Esophagus muscularis mucosa (tissue), 4 donors: ENCODE measurements at regions not wholly inside any gene's neighbourhood (a gene's known extent, or its start where the extent isn't known, plus 50 kb on each side); places are given as distances from the start of the nearest gene placed in this dataset.

Experiments used
- DNase-seq: peaks from one replicate; pipeline ENCODE4 v3.0.0-alpha.2; 2017; ENCODE audit errors: extremely low spot score
- H3K27ac ChIP-seq, 4 donors: fragments of 200-600 bp; sonication (generic); replicated peaks in 1 of 4; 1 replicate in 3 of 4; 2 replicates in 1 of 4; pipeline ENCODE4 v1.5.1; 2016 to 2019; ENCODE audit warnings: mild to moderate bottlenecking in 1 of 4
- H3K27me3 ChIP-seq, 4 donors: fragments of 200-600 bp; sonication (generic); one replicate each; pipeline versions ENCODE4 v1.5.1 to v1.6.0; 2016 to 2019
- H3K36me3 ChIP-seq, 4 donors: fragments of 200-600 bp; sonication (generic); one replicate each; pipeline ENCODE4 v1.5.1; 2016 to 2019
- H3K4me1 ChIP-seq, 4 donors: fragments of 200-600 bp; sonication (generic); one replicate each; pipeline ENCODE4 v1.5.1; 2016 to 2019
- H3K4me3 ChIP-seq, 4 donors: fragments of 200-600 bp; sonication (generic); 1 replicate in 2 of 4; 2 replicates in 2 of 4; pipeline ENCODE4 v1.5.1; 2016 to 2019; ENCODE audit warnings: mild to moderate bottlenecking in 4 of 4, moderate library complexity in 1 of 4
- H3K9me3 ChIP-seq, 4 donors: fragments of 200-600 bp; sonication (generic); 1 replicate in 3 of 4; 2 replicates in 1 of 4; pipeline ENCODE4 v1.5.1; 2016 to 2019
- CTCF ChIP-seq, 3 experiments: fragments of 200-600 bp in 2 of 3; fragments of 450-650 bp in 1 of 3; sonication (generic) in 2 of 3; IDR thresholded peaks; one replicate each; pipeline ENCODE4 v1.5.1; 2017 to 2019; ENCODE audit warnings: antibody characterized with exemption in 3 of 3, mild to moderate bottlenecking in 2 of 3, moderate library complexity in 1 of 3
- EP300 ChIP-seq: sonication (generic); formaldehyde crosslinking; IDR thresholded peaks from one replicate; pipeline ENCODE4 v1.6.1; 2017; ENCODE audit warnings: antibody characterized with exemption
- POLR2A ChIP-seq: fragments of 450-650 bp; IDR thresholded peaks from one replicate; pipeline ENCODE4 v1.6.1; 2017; ENCODE audit warnings: antibody characterized with exemption, moderate library complexity, mild to moderate bottlenecking, low read depth
- POLR2AphosphoS5 ChIP-seq, 2 donors: sonication (generic); formaldehyde crosslinking; IDR thresholded peaks; one replicate each; pipeline ENCODE4 v1.6.1; 2017; ENCODE audit warnings: antibody characterized with exemption in 2 of 2
- WGBS: methylation state at CpG from one replicate; pipeline ENCODE4 v1.1.5; 2018; 5-methylcytosine and 5-hydroxymethylcytosine counted together
- intact Hi-C: fragments of 100-400 bp; cut with DNase I; formaldehyde crosslinking; loops from one replicate; pipeline ENCODE4 v1.15.1; 2023

GRCh38 chr17:79463421-79464317 is 147.2 kb downstream of the RBFOX3 start:
- DNase-seq = no peak
- Histone ChIP-seq H3K27ac (no peak overlapping the region), H3K36me3 (no peaks in the 10 kb centered on the region), H3K27me3 (peaks cover 0 to 40% (median 0%) of the 10 kb centered on the region in 4 donors), H3K9me3 (no peaks in the 10 kb centered on the region), H3K4me1 (no peaks in the 10 kb centered on the region), H3K4me3 (no peak overlapping the region)
- intact Hi-C loops = no loop called here
- WGBS = 87% methylated on average over 36 of the region's 36 CpGs
- TF ChIP-seq EP300 (no peak), CTCF (IDR thresholded peaks at IDR 0.05) (no peak), POLR2A (no peak), POLR2AphosphoS5 (IDR thresholded peaks at IDR 0.05) (no peak)

DNA sequence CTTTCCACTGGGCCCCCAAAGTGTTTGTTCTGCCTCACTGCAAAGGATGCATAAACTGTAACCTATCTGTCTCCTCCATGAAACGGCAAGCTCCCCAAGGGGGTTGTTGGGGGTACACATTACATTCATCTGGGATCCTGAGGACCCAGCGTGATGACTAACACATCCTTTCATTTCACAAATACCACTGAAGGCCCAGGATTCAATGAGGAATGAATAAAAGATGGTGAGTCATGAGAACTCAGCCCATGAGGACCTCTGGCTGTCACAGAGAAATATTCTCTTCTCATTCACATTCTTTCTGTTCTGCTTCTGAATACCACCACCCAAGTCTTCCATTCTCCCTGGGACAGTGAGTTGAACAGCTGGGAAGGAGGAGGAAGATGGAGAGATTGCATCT is 149.8 kb downstream of the RBFOX3 start:
- H3K9me3 ChIP-seq = no peaks in the 10 kb centered on the region
- intact Hi-C loops = no loop called here
- peaks cover 0 to 20% (median 0%) of the 10 kb centered on the region in 4 donors for H3K27me3 ChIP-seq
- no peaks in the 10 kb centered on the region for H3K4me1 ChIP-seq
- H3K4me3 ChIP-seq = no peak overlapping the region
- no peaks in the 10 kb centered on the region for H3K36me3 ChIP-seq
- TF ChIP-seq EP300 = no peak
- TF ChIP-seq POLR2AphosphoS5 (IDR thresholded peaks at IDR 0.05) = no peak
- TF ChIP-seq CTCF (IDR thresholded peaks at IDR 0.05) = no peak
- no peak for DNase-seq
- 77% methylated on average over 2 of the region's 2 CpGs for WGBS
- H3K27ac ChIP-seq = no peak overlapping the region

DNA sequence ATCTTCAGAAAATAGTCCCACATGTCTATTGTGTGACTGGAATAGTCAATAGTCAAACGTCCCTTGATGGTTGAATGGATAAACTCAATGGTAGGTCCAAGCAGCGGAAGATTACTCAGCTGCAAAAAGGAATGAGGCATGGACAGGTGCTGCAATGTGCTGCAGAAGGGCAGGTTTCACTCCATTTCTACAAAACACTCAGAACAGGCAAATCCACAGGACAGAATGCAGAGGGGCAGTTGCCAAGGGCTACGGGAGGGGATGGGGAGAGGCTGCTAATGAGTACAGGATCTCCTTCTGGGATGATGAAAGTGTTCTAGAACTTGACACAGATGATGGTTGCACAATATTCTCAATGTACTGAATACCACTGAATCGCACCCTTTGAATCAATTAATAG is 151.0 kb downstream of the RBFOX3 start:
- WGBS = 67% methylated on average over 4 of the region's 4 CpGs

DNA sequence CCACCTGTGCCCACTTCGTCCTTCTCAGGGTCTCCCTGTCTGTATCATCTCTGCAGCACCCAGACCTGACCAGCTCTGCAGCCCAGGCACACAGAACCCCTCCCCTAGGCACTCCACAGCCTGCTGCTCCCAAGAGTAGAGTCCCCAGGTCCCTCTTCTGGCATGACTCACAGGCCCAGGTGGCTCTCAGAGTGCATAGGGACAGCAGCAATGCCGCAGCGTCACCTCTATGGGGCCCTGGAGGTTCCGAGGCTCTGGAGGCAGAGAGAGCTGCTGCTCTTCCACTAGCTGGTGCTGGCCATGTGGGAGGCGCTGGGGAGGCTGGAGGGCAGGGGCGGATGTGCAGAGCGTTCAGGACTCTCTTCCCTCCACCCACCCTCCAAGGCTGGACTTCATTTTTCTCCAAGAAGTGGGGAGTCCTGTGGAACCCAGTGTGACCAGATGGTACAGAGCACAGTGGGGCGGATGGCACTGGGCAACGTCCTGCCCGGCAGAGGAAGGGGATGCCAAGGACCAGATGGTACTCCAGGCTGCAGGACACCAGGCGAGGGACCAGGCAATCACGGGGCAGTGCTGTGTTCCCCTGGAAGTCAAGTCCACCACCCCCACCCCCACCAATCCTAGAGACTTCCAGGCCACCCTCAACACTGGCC is 151.7 kb downstream of the RBFOX3 start:
- no peak overlapping the region for H3K27ac ChIP-seq
- TF ChIP-seq POLR2A = no peak
- TF ChIP-seq EP300 = no peak
- TF ChIP-seq CTCF (IDR thresholded peaks at IDR 0.05) = no peak
- TF ChIP-seq POLR2AphosphoS5 (IDR thresholded peaks at IDR 0.05) = no peak
- 85% methylated on average over 9 of the region's 12 CpGs for WGBS
- no peak overlapping the region for H3K4me3 ChIP-seq
- intact Hi-C loops = no loop called here
- DNase-seq = no peak
- H3K9me3 ChIP-seq = no peaks in the 10 kb centered on the region
- H3K27me3 ChIP-seq = peaks cover 0 to under 1% (median 0%) of the 10 kb centered on the region in 4 donors
- no peaks in the 10 kb centered on the region for H3K36me3 ChIP-seq
- H3K4me1 ChIP-seq = no peaks in the 10 kb centered on the region

More for the DNA sequence above, 151.0 kb downstream of the RBFOX3 start:
- intact Hi-C loops = no loop called here
- Histone ChIP-seq H3K27me3 (peaks cover 0 to 8% (median 0%) of the 10 kb centered on the region in 4 donors), H3K36me3 (no peaks in the 10 kb centered on the region), H3K9me3 (no peaks in the 10 kb centered on the region), H3K4me3 (no peak overlapping the region), H3K4me1 (no peaks in the 10 kb centered on the region), H3K27ac (no peak overlapping the region)
- TF ChIP-seq CTCF (IDR thresholded peaks at IDR 0.05) (no peak), POLR2AphosphoS5 (IDR thresholded peaks at IDR 0.05) (no peak), EP300 (no peak), POLR2A (no peak)
- no peak for DNase-seq
